ENCODE measurements at regions not wholly inside any gene's neighbourhood (a gene's known extent, or its start where the extent isn't known, plus 50 kb on each side); places are given as distances from the start of the nearest gene placed in this dataset.

- H3F3A ChIP-seq (ENCODE audit: low read depth) = no peaks in the 10 kb centered on the region
- no peaks in the 10 kb centered on the region for H3K27me3 ChIP-seq (ENCODE audit: insufficient read depth, low read length, poor library complexity, severe bottlenecking)
- H3K9me2 ChIP-seq (replicated peaks; ENCODE audit: low read depth, low read length) = no peaks in the 10 kb centered on the region
- no peak overlapping the region for H2AFZ ChIP-seq (ENCODE audit: low read length)
- H3K4me3 ChIP-seq (ENCODE audit: low read length, poor library complexity, severe bottlenecking) = no peak overlapping the region
- H3K4me1 ChIP-seq (ENCODE audit: insufficient read depth, low read length, poor library complexity, severe bottlenecking) = peaks cover 26% of the 10 kb centered on the region
- no peak overlapping the region for H3K9ac ChIP-seq (ENCODE audit: low read depth, low read length, poor library complexity, severe bottlenecking)
- H3K4me2 ChIP-seq (ENCODE audit: low read depth, low read length, poor library complexity, severe bottlenecking) = no peak overlapping the region
- TF ChIP-seq CTCF (conservative IDR thresholded peaks at IDR 0.05; ENCODE audit: low read length) = no peak
- no peak for TF ChIP-seq EZH2phosphoT487 (IDR thresholded peaks at IDR 0.05; ENCODE audit: borderline replicate concordance)
- H3K9me3 ChIP-seq (ENCODE audit: insufficient read depth, low read depth, low read length) = no peaks in the 10 kb centered on the region
- H3K79me2 ChIP-seq (ENCODE audit: insufficient read depth, low read length) = no peaks in the 10 kb centered on the region
- H3K36me3 ChIP-seq (ENCODE audit: insufficient read depth, low read length) = no peaks in the 10 kb centered on the region
- H4K20me1 ChIP-seq (ENCODE audit: insufficient read depth, low read length, poor library complexity, severe bottlenecking) = no peaks in the 10 kb centered on the region
These were observed 132.3 kb downstream of the MTPAP start for GRCh38 chr10:30216821-30217220.

- H2AFZ ChIP-seq (ENCODE audit: low read length) = no peak overlapping the region
These were observed 133.5 kb downstream of the MTPAP start for GRCh38 chr10:30215623-30216022.

GRCh38 chr10:30215141-30215540 is 133.9 kb downstream of the MTPAP start:
- Histone ChIP-seq H3K9ac (ENCODE audit: low read depth, low read length, poor library complexity, severe bottlenecking) (no peak overlapping the region), H3K4me2 (ENCODE audit: low read depth, low read length, poor library complexity, severe bottlenecking) (no peak overlapping the region)

More at GRCh38 chr10:30215623-30216022, 133.5 kb downstream of the MTPAP start:
- Histone ChIP-seq H4K20me1 (ENCODE audit: insufficient read depth, low read length, poor library complexity, severe bottlenecking) (no peaks in the 10 kb centered on the region), H3K9me2 (replicated peaks; ENCODE audit: low read depth, low read length) (no peaks in the 10 kb centered on the region), H3K9me3 (ENCODE audit: insufficient read depth, low read depth, low read length) (no peaks in the 10 kb centered on the region), H3K4me3 (ENCODE audit: low read length, poor library complexity, severe bottlenecking) (no peak overlapping the region), H3K79me2 (ENCODE audit: insufficient read depth, low read length) (no peaks in the 10 kb centered on the region), H3K4me2 (ENCODE audit: low read depth, low read length, poor library complexity, severe bottlenecking) (no peak overlapping the region), H3K9ac (ENCODE audit: low read depth, low read length, poor library complexity, severe bottlenecking) (no peak overlapping the region), H3K4me1 (ENCODE audit: insufficient read depth, low read length, poor library complexity, severe bottlenecking) (peaks cover 24% of the 10 kb centered on the region), H3F3A (ENCODE audit: low read depth) (no peaks in the 10 kb centered on the region), H3K27me3 (ENCODE audit: insufficient read depth, low read length, poor library complexity, severe bottlenecking) (no peaks in the 10 kb centered on the region), H3K36me3 (ENCODE audit: insufficient read depth, low read length) (no peaks in the 10 kb centered on the region)
- TF ChIP-seq CTCF (conservative IDR thresholded peaks at IDR 0.05; ENCODE audit: low read length) (no peak), EZH2phosphoT487 (IDR thresholded peaks at IDR 0.05; ENCODE audit: borderline replicate concordance) (no peak)

More at GRCh38 chr10:30215141-30215540, 133.9 kb downstream of the MTPAP start:
- Histone ChIP-seq H4K20me1 (ENCODE audit: insufficient read depth, low read length, poor library complexity, severe bottlenecking) (no peaks in the 10 kb centered on the region), H3K79me2 (ENCODE audit: insufficient read depth, low read length) (no peaks in the 10 kb centered on the region), H3F3A (ENCODE audit: low read depth) (no peaks in the 10 kb centered on the region), H3K4me1 (ENCODE audit: insufficient read depth, low read length, poor library complexity, severe bottlenecking) (peaks cover 20% of the 10 kb centered on the region), H3K4me3 (ENCODE audit: low read length, poor library complexity, severe bottlenecking) (no peak overlapping the region), H3K9me2 (replicated peaks; ENCODE audit: low read depth, low read length) (no peaks in the 10 kb centered on the region), H3K36me3 (ENCODE audit: insufficient read depth, low read length) (no peaks in the 10 kb centered on the region), H3K27me3 (ENCODE audit: insufficient read depth, low read length, poor library complexity, severe bottlenecking) (no peaks in the 10 kb centered on the region), H3K9me3 (ENCODE audit: insufficient read depth, low read depth, low read length) (no peaks in the 10 kb centered on the region), H2AFZ (ENCODE audit: low read length) (no peak overlapping the region; the same call in 1 of the 2 replicates)
- TF ChIP-seq EZH2phosphoT487 (IDR thresholded peaks at IDR 0.05; ENCODE audit: borderline replicate concordance) (no peak), CTCF (conservative IDR thresholded peaks at IDR 0.05; ENCODE audit: low read length) (no peak)

Data from Loucy (cell line).